GM23248 (cell line): ENCODE measurements at regions not wholly inside any gene's neighbourhood (a gene's known extent, or its start where the extent isn't known, plus 50 kb on each side); places are given as distances from the start of the nearest gene placed in this dataset.
"Not testable (repeated sequence)": the region's sequence is repeated elsewhere in the genome, so short reads cannot be mapped to it uniquely, and the experiment has no call there.

Experiments
- EZH2 ChIP-seq: fragments of 200-600 bp; sonication (generic); IDR thresholded peaks from 2 replicates; pipeline ENCODE4 v1.6.1; 2018; ENCODE audit warnings: antibody characterized with exemption, mild to moderate bottlenecking; ENCODE audit not compliant: insufficient read depth, poor library complexity, severe bottlenecking
- EZH2phosphoT487 ChIP-seq: fragments of 200-600 bp; sonication (generic); IDR thresholded peaks from 2 replicates; pipeline ENCODE4 v1.6.1; 2018; ENCODE audit warnings: antibody characterized with exemption, moderate library complexity, mild to moderate bottlenecking, low read depth; ENCODE audit not compliant: insufficient read depth

- not testable (repeated sequence) for TF ChIP-seq EZH2phosphoT487, EZH2
Observed at GRCh38 chr7:58085444-58085843, 635.5 kb downstream of the ZNF716 start.
